Mesendoderm (in vitro differentiated cells): ENCODE measurements at regions not wholly inside any gene's neighbourhood (a gene's known extent, or its start where the extent isn't known, plus 50 kb on each side); places are given as distances from the start of the nearest gene placed in this dataset.
"Not testable (repeated sequence)": the region's sequence is repeated elsewhere in the genome, so short reads cannot be mapped to it uniquely, and the experiment has no call there.

Experiments used
- DNase-seq: peaks from one replicate; pipeline ENCODE4 v3.0.0; 2013
- H2AK5ac ChIP-seq: 2 replicates; pipeline ENCODE4 v1.6.1; 2013; ENCODE audit warnings: low read length, inconsistent platforms
- H2BK120ac ChIP-seq: 2 replicates; pipeline ENCODE4 v1.6.1; 2013; ENCODE audit warnings: low read depth, mild to moderate bottlenecking, low read length, moderate library complexity, mixed read lengths
- H2BK15ac ChIP-seq: replicated peaks from 2 replicates; pipeline ENCODE4 v1.6.1; 2013; ENCODE audit warnings: low read depth, mild to moderate bottlenecking, moderate library complexity
- H2BK5ac ChIP-seq: 2 replicates; pipeline ENCODE4 v1.6.1; 2013; ENCODE audit warnings: low read length, inconsistent platforms
- H3K18ac ChIP-seq: 2 replicates; pipeline ENCODE4 v1.6.1; 2013; ENCODE audit warnings: mild to moderate bottlenecking, low read length, mixed read lengths
- H3K23ac ChIP-seq: one replicate; pipeline ENCODE4 v1.6.1; 2013; ENCODE audit warnings: low read length
- H3K27ac ChIP-seq: 2 replicates; pipeline ENCODE4 v1.5.1; 2013; ENCODE audit warnings: low read depth, mild to moderate bottlenecking, inconsistent platforms, low read length, moderate library complexity
- H3K27me3 ChIP-seq: 2 replicates; pipeline ENCODE4 v1.6.1; 2013; ENCODE audit warnings: low read length, control low read depth, mild to moderate bottlenecking, inconsistent platforms; ENCODE audit not compliant: insufficient read depth, poor library complexity
- H3K36me3 ChIP-seq: 2 replicates; pipeline ENCODE4 v1.6.1; 2013; ENCODE audit warnings: low read length, inconsistent platforms; ENCODE audit not compliant: control insufficient read depth, insufficient read depth
- H3K4ac ChIP-seq: one replicate; pipeline ENCODE4 v1.6.1; 2013; ENCODE audit warnings: low read depth, mild to moderate bottlenecking, low read length, moderate library complexity
- H3K4me1 ChIP-seq: 2 replicates; pipeline ENCODE4 v1.6.1; 2013; ENCODE audit warnings: low read depth, low read length, inconsistent platforms; ENCODE audit not compliant: control insufficient read depth
- H3K4me2 ChIP-seq: 2 replicates; pipeline ENCODE4 v1.6.1; 2013; ENCODE audit warnings: low read length
- H3K4me3 ChIP-seq: 2 replicates; pipeline ENCODE4 v1.5.1; 2013; ENCODE audit warnings: mild to moderate bottlenecking, low read length
- H3K56ac ChIP-seq: one replicate; pipeline ENCODE4 v1.6.1; 2013; ENCODE audit warnings: low read length
- H3K79me1 ChIP-seq: 2 replicates; pipeline ENCODE4 v1.6.1; 2013; ENCODE audit warnings: low read length, inconsistent platforms
- H3K79me2 ChIP-seq: 2 replicates; pipeline ENCODE4 v1.6.1; 2013; ENCODE audit warnings: mild to moderate bottlenecking, low read length; ENCODE audit not compliant: control insufficient read depth, insufficient read depth
- H3K9ac ChIP-seq: 2 replicates; pipeline ENCODE4 v1.6.1; 2013; ENCODE audit warnings: low read length, inconsistent platforms
- H4K5ac ChIP-seq: one replicate; pipeline ENCODE4 v1.6.1; 2013; ENCODE audit warnings: low read length
- H4K8ac ChIP-seq: one replicate; pipeline ENCODE4 v1.6.1; 2013; ENCODE audit warnings: low read depth, mild to moderate bottlenecking, control low read depth, low read length, moderate library complexity
- WGBS: extraction: QIAGEN DNeasy Blood & Tissue Kit; methylation state at CpG from one replicate; pipeline ENCODE4 v1.1.7; 2013; ENCODE audit warnings: low lambda C conversion rate, missing lambda C conversion rate; ENCODE audit not compliant: insufficient coverage; ENCODE audit errors: extremely low coverage; 5-methylcytosine and 5-hydroxymethylcytosine counted together

DNA sequence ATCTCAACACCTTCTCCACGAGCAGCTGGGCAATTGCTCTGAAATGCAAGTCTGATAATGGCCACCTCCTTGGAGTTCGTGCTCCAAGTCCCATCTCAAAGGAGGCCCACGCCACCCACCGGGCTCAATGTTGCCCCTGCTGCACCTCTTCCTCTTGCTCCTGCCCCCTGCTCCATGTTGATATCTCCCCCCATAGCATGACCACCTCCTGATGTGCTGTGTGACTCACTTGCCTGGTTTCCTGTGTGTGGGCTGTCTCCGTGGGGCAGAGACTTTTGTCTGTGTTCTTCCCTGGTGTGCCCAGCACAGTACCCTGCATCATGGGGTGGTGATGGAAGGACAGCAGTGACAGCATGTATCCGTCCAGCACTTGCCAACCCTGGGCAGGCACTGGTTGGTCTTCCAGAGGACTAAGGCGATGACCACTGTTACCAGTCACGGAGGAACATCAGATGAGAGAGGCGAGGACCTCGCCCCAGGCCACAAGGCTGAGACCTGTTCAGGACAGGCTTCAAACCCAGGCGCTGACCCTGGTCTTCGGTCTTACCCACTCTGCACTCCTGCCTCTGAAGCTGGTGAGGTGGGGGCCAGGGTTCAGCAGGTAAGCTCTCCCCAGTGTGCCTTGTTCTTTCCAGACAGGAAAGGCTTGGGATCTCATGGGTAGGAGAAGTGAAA is 104.6 kb upstream of the LRPAP1 start:
- Histone ChIP-seq H2BK15ac (no peak overlapping the region), H3K4me3 (no peak overlapping the region), H4K8ac (no peak overlapping the region), H3K27me3 (no peaks in the 10 kb centered on the region), H2BK5ac (no peak overlapping the region), H3K4me1 (no peaks in the 10 kb centered on the region), H4K5ac (no peak overlapping the region), H3K27ac (no peak overlapping the region), H3K4ac (no peak overlapping the region), H3K79me2 (no peaks in the 10 kb centered on the region), H3K4me2 (no peak overlapping the region), H3K56ac (no peak overlapping the region), H3K36me3 (no peaks in the 10 kb centered on the region), H3K79me1 (no peaks in the 10 kb centered on the region), H3K23ac (no peak overlapping the region), H2BK120ac (no peak overlapping the region), H3K18ac (no peak overlapping the region), H2AK5ac (no peak overlapping the region), H3K9ac (no peak overlapping the region)
- WGBS, result no CpG with 5 or more reads among the region's 12 CpGs
- DNase-seq, result no peak

DNA sequence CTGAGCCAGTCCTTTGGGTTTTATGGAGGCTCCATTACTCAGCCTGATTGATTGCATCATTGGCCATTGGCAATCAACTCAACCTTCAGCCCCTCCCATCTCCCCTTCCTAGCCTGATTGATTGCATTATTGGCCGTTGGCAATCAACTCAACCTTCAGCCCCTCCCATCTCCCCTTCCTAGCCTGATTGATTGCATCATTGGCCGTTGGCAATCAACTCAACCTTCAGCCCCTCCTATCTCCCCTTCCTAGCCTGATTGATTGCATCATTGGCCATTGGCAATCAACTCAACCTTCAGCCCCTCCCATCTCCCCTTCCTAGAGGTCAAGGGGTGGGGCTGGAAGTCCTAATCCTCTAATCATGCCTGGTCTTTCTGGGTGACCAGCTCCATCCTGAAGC is 103.8 kb upstream of the LRPAP1 start:
- H2BK5ac ChIP-seq, H2BK120ac ChIP-seq, H3K9ac ChIP-seq, H3K4me3 ChIP-seq, H3K23ac ChIP-seq, H3K4ac ChIP-seq, H3K4me2 ChIP-seq, H3K36me3 ChIP-seq, H3K27me3 ChIP-seq, H3K4me1 ChIP-seq, H2AK5ac ChIP-seq, H3K79me2 ChIP-seq, H4K8ac ChIP-seq, H4K5ac ChIP-seq, H3K27ac ChIP-seq, H3K18ac ChIP-seq, H3K56ac ChIP-seq, DNase-seq, H2BK15ac ChIP-seq, H3K79me1 ChIP-seq: not testable (repeated sequence)
- WGBS, result no CpG with 5 or more reads among the region's 2 CpGs

DNA sequence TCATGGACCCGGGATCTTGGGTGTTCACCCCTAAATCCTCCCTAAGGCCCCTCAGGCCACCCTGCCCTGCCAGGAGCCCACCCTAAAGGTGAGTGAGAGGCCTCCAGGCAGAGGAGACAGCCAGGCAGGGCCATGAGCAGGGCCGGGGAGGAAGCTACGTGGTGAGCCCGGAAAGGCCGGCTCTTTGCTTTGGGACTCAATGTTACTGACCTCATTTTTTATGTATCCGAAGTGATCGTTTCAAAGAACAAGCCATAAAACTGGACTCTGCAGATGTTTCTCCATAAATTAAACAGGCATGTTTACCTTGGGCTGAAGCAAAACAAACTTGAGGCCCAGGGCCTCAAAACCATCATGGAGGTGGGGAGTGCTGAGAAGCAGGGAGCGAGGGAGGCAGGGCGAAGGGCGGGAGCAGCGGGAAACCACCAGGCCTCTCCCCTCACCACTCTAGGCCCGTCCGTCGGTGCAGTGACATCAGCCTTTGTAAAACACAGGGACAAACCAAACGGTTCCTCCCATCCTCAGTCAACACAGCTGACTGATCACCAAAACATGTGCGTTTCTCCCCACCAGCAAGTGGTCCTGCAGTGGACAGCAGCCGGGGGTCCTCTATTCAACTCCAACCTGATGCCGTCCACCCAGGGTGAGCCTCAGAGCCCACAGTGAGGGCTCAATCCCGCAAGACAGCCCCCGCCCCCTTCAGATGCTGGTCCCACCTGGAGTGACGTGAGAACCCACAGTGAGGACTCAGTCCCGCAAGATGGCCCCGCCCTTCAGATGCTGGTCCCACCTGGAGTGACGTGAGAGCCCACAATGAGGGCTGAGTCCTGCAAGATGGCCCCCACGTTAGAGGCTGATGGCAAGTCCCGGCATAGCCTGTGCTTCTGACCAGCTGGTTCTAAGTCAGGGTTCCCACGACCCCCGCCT is 102.9 kb upstream of the LRPAP1 start:
- H2BK120ac ChIP-seq, result no peak overlapping the region
- no peak overlapping the region for H3K9ac ChIP-seq
- no peak overlapping the region for H3K27ac ChIP-seq
- H3K4me2 ChIP-seq, result no peak overlapping the region
- H3K79me1 ChIP-seq, result no peaks in the 10 kb centered on the region
- H3K56ac ChIP-seq, result no peak overlapping the region
- H3K23ac ChIP-seq, result no peak overlapping the region
- no CpG with 5 or more reads among the region's 28 CpGs for WGBS
- H3K4ac ChIP-seq, result no peak overlapping the region
- no peak overlapping the region for H2AK5ac ChIP-seq
- H3K4me3 ChIP-seq, result no peak overlapping the region
- no peaks in the 10 kb centered on the region for H3K4me1 ChIP-seq
- H3K18ac ChIP-seq, result no peak overlapping the region
- H4K5ac ChIP-seq, result no peak overlapping the region
- no peak for DNase-seq
- no peaks in the 10 kb centered on the region for H3K36me3 ChIP-seq
- no peak overlapping the region for H2BK5ac ChIP-seq
- no peak overlapping the region for H4K8ac ChIP-seq
- H2BK15ac ChIP-seq, result no peak overlapping the region
- no peaks in the 10 kb centered on the region for H3K79me2 ChIP-seq
- H3K27me3 ChIP-seq, result no peaks in the 10 kb centered on the region

DNA sequence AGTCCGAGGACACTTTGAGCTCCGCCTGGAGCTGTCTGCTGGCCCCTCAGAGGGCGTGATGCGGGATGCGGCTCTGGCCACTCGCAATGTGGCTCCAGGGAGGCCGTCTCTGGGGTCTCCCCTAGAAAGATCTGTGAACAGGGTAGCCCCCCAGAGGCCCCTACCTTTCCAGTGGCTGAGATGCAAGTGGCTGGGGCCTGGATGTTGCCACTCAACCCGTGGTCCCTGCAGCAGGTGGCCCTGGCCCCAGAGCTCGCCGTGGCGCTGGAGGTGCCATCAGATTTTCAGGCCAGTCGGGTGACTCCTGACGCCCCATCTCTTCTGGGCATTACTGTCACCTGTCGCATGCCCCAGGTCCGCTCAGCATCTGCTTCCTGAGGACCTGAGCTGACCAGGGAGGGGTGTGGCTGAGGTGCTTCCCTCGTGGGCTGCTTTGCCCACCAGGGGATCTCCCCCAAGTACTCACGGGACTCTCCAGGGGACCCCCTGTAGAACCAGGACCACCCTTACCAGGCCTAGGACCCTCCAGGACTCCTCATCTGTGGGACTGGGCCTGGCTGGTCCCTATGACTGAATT is 102.1 kb upstream of the LRPAP1 start:
- Histone ChIP-seq H3K4me3 (no peak overlapping the region), H2AK5ac (no peak overlapping the region), H3K56ac (no peak overlapping the region), H3K4me2 (no peak overlapping the region), H3K4me1 (no peaks in the 10 kb centered on the region), H3K4ac (no peak overlapping the region), H3K36me3 (no peaks in the 10 kb centered on the region), H2BK5ac (no peak overlapping the region), H3K9ac (no peak overlapping the region), H4K5ac (no peak overlapping the region), H4K8ac (no peak overlapping the region), H3K79me2 (no peaks in the 10 kb centered on the region), H3K27me3 (no peaks in the 10 kb centered on the region), H2BK120ac (no peak overlapping the region), H3K23ac (no peak overlapping the region), H3K27ac (no peak overlapping the region), H3K79me1 (no peaks in the 10 kb centered on the region), H3K18ac (no peak overlapping the region), H2BK15ac (no peak overlapping the region)
- WGBS, result no CpG with 5 or more reads among the region's 17 CpGs
- no peak for DNase-seq

DNA sequence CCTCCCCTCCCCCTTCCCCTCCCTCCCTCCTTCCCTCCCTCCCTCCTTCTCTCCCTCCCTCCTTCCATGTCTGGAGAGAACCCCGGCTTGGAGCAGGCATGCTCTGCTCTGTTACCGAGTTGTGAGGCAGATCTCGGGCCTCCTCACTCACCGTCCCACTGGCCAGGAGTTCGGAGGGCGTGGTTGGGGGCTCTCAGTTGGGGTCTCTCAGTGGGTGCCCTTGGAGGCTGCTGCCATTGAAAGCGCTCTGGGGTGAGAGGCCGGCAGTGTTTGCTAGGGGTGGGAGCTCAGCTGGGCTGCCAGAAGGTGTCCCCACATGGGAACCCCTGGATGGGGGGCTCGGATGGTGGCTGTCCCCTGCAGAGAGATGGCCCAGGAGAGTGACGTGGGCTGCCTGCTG is 101.1 kb upstream of the LRPAP1 start:
- H3K79me1 ChIP-seq, H3K4me1 ChIP-seq, H3K56ac ChIP-seq, H4K8ac ChIP-seq, H3K27me3 ChIP-seq, H4K5ac ChIP-seq, H3K79me2 ChIP-seq, H3K27ac ChIP-seq, H2BK5ac ChIP-seq, H2AK5ac ChIP-seq, H3K23ac ChIP-seq, H3K9ac ChIP-seq, H3K4ac ChIP-seq, DNase-seq, H3K4me3 ChIP-seq, H2BK15ac ChIP-seq, H3K36me3 ChIP-seq, H2BK120ac ChIP-seq, H3K18ac ChIP-seq, H3K4me2 ChIP-seq: not testable (repeated sequence)
- no CpG with 5 or more reads among the region's 10 CpGs for WGBS
